ENCODE measurements at regions not wholly inside any gene's neighbourhood (a gene's known extent, or its start where the extent isn't known, plus 50 kb on each side); places are given as distances from the start of the nearest gene placed in this dataset.

DNA sequence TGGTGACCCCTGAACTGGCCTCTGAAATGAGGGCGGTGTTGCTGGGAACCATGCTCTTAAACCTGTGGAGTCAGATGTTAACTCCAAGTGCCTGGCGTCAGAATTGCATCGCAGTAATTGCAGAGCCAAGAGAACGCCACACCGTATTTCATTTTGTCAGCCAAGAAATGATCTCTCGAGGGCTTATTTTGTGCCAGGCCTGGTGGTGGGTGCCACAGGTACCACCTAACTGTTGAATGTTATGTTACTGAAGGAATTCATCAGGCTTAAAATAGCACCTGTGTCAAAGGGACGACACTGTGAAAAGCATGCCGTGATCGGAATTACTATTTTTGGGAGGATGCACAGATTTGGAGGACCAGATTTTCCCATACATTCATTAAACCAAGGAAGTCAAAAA is 51.9 kb upstream of the BAIAP2L1 start:
- Histone ChIP-seq H3K79me2 (ENCODE audit: insufficient read depth, low read length) (no peaks in the 10 kb centered on the region), H3K4me3 (ENCODE audit: low read length, poor library complexity, severe bottlenecking) (no peak overlapping the region), H3K9me2 (replicated peaks; ENCODE audit: low read depth, low read length) (no peaks in the 10 kb centered on the region), H3F3A (ENCODE audit: low read depth) (no peaks in the 10 kb centered on the region), H3K4me2 (ENCODE audit: low read depth, low read length, poor library complexity, severe bottlenecking) (no peak overlapping the region), H3K36me3 (ENCODE audit: insufficient read depth, low read length) (no peaks in the 10 kb centered on the region), H3K9ac (ENCODE audit: low read depth, low read length, poor library complexity, severe bottlenecking) (no peak overlapping the region), H4K20me1 (ENCODE audit: insufficient read depth, low read length, poor library complexity, severe bottlenecking) (no peaks in the 10 kb centered on the region), H2AFZ (ENCODE audit: low read length) (no peak overlapping the region), H3K27me3 (ENCODE audit: insufficient read depth, low read length, poor library complexity, severe bottlenecking) (no peaks in the 10 kb centered on the region), H3K4me1 (ENCODE audit: insufficient read depth, low read length, poor library complexity, severe bottlenecking) (no peaks in the 10 kb centered on the region), H3K9me3 (ENCODE audit: insufficient read depth, low read depth, low read length) (peaks cover 9% of the 10 kb centered on the region; the same call in 1 of the 2 replicates)
- TF ChIP-seq CTCF (conservative IDR thresholded peaks at IDR 0.05; ENCODE audit: low read length), result no peak
- TF ChIP-seq EZH2phosphoT487 (IDR thresholded peaks at IDR 0.05; ENCODE audit: borderline replicate concordance), result no peak

Data from Loucy (cell line).